RWPE1 (cell line): ENCODE measurements at regions not wholly inside any gene's neighbourhood (a gene's known extent, or its start where the extent isn't known, plus 50 kb on each side); places are given as distances from the start of the nearest gene placed in this dataset.

Source experiments
- CTCF ChIA-PET: fragments of 350-600 bp; sonication (Branson Sonifier 250); formaldehyde crosslinking; extraction: SDS; loops from one replicate; lab custom pipeline; 2021; lab: Yijun Ruan, JAX
- POLR2A ChIA-PET: fragments of 400-600 bp; formaldehyde crosslinking; extraction: SDS; loops from one replicate; lab custom pipeline; 2020; ENCODE audit warnings: antibody characterized with exemption; ENCODE audit not compliant: low non-redundant PET; lab: Yijun Ruan, JAX
- DNase-seq: peaks from one replicate; pipeline ENCODE4 v3.0.0; 2012; ENCODE audit warnings: low spot score
- H3K27ac ChIP-seq: fragments of 450-650 bp; 2 replicates; pipeline ENCODE4 v1.5.1; 2017
- TF ChIP-seq, protein P1 (sequence below): fragments of 450-650 bp; conservative IDR thresholded peaks from 2 replicates; pipeline ENCODE4 v1.5.1; 2017; ENCODE audit warnings: low read depth, mild to moderate bottlenecking

DNA sequence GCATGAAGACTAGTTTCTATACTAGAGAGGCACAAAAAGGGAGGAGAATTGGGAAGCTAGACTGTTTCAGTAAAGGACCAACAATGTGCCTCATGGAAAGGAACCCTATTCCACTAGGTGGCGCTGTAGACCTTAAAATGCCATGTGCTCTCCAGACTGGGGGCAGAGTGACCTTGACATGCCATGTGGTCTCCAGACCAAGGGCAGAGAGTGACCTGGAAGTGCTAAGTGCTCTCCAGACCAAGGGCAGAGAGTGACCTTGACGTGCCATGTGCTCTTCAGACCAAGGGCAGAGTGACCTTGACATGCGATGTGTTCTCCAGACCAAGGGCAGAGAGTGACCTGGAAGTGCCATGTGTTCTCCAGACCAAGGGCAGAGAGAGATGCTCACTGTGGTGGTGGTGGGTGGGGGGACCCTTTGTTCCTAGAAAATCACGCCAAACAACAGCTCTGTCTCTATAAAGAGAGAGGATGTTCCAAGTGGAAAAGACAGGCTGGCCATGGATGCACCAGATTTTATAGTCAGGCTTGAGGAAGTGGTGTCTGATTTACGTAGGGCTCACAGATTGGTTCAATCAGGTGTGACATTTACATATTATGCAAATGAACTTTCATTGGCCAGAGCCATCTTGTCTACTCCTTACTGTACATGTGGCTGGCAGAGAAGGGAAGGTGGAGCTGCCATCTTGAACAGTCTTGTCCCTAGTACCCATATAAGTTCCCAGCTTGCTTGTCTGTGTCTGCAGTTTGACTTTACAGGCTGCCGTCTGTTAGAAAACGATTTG is 344.0 kb upstream of the DDX18 start:
- TF ChIP-seq, protein P1, sequence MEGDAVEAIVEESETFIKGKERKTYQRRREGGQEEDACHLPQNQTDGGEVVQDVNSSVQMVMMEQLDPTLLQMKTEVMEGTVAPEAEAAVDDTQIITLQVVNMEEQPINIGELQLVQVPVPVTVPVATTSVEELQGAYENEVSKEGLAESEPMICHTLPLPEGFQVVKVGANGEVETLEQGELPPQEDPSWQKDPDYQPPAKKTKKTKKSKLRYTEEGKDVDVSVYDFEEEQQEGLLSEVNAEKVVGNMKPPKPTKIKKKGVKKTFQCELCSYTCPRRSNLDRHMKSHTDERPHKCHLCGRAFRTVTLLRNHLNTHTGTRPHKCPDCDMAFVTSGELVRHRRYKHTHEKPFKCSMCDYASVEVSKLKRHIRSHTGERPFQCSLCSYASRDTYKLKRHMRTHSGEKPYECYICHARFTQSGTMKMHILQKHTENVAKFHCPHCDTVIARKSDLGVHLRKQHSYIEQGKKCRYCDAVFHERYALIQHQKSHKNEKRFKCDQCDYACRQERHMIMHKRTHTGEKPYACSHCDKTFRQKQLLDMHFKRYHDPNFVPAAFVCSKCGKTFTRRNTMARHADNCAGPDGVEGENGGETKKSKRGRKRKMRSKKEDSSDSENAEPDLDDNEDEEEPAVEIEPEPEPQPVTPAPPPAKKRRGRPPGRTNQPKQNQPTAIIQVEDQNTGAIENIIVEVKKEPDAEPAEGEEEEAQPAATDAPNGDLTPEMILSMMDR: peak; percentile 30; the same call in 1 of the 2 replicates
- ChIA-PET POLR2A (no interaction called here), CTCF (interaction anchor here (0.6 to 0.7 kb wide), 2 partner anchors 240 to 532 kb away, joined by 3 to 6 read pairs; no protein-coding TSS in a partner anchor)
- peak; percentile 4 for DNase-seq
- H3K27ac ChIP-seq: no peak overlapping the region

DNA sequence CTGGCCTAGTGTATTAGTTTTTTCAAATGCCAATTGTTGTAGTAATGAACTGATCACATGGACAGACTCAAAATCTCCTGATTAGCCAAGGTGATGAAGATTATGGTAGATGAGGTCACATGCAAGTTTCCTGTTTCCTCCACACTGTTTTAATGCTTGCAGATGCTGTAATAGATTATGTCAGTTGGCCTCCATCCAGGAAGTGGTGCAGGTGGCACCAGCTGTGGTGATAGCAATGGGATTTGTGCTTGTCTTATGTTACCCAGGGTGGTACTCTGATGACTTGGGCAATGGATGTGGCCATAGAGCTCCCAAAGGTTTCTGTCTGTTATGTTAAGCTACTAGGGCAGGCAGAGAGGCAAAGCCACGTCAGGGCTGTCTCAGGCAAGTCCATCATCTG is 332.9 kb upstream of the DDX18 start:
- ChIA-PET CTCF (interaction anchor here (1.6 kb wide), 1 partner anchor 304 kb away, joined by 4 read pairs; no protein-coding TSS in a partner anchor), POLR2A (no interaction called here)
- TF ChIP-seq, protein P1: no peak
- H3K27ac ChIP-seq: no peak overlapping the region
- no peak for DNase-seq

DNA sequence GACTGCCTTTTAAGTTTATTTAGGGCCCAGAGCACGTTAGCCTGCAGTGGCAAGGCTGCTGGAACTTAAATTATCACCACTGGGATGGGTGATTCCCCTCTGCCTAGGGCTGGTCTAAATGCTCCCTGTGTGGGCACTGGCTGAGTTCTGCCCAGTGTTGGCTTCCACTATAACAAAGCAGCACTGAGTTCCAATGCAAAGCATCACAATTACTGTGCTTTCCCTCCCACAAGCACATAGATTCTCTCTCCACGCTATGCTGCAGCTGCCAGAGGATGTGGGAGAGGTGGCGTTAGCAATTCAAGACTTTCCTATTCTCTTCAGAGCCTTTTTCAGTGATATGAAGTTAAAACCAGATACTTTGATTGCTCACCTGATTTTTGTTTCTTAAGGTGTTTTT is 328.9 kb upstream of the DDX18 start:
- no peak overlapping the region for H3K27ac ChIP-seq
- ChIA-PET CTCF (no interaction called here), POLR2A (no interaction called here)
- no peak for DNase-seq
- TF ChIP-seq, protein P1: no peak

DNA sequence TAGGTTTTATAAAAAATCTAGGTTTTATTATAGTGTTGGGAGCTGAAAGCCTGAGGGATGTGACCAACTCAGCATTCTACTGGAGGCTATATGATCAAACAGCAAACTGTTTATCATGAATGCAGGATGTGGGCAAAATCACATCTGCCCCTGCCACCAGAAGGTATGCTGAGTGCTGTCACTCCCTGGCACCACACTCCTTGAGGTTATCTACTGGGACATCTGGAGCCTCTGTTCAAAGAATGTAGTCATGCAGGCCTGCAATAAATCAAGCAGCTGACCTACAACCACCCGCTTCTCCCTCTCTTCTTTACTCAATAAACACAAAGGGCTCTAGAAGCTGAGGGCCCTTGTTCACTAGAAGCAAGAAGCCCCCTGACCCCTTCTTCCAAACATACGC is 328.4 kb upstream of the DDX18 start:
- CTCF ChIA-PET: interaction anchor here (0.7 kb wide), 1 partner anchor 34 kb away, joined by 3 read pairs; no protein-coding TSS in a partner anchor
- TF ChIP-seq, protein P1: no peak
- DNase-seq: no peak
- POLR2A ChIA-PET: no interaction called here
- H3K27ac ChIP-seq: no peak overlapping the region

DNA sequence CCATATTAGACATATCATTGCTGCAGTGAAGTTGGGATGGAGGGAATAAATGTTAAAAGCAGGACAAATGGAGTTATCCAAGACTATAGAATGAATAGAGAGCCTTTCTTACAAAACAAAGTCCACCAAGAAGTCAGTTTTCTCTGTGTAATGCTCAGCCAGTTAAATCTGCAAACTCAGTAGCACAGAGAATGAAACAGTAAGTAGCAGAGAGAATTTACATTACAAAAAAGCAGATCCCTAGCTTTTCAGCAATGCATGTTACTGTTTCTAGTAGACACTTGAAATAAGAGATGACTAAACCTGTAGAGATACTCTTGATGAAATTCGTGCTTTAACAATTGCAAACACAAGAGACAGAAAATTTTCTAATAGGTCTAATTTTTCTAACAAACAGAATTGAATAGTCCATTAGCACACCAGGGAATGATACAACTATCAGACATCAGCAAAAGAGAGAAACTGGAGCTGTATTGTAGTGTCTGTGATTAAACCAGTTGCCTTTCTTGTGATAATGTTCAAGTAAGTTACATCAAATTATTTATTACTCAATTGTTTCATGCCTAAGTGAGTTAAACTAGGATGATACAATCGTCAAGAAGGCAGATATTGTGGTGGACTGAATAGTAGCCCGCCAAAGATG is 322.2 kb upstream of the DDX18 start:
- no peak for DNase-seq
- TF ChIP-seq, protein P1: no peak
- no peak overlapping the region for H3K27ac ChIP-seq
- ChIA-PET POLR2A (no interaction called here), CTCF (no interaction called here)

DNA sequence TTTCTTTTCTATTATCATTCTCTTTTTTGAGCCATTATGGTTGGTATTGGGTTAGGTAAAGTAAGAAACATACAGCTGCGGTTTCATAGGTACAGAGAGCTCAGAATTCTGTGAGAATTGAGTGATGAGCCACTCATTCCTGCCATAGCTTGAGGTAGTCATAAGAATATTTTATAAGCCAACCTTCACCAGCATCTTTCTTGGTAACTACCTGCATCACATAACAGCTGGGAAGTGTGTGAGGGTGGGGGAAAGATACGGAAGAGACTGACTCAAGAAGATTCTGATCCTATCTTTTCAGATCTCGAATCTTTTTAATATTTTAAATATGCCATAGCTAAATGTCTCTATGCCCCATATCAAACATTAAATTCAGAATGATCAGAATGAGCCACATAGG is 313.8 kb upstream of the DDX18 start:
- TF ChIP-seq, protein P1: no peak
- DNase-seq: no peak
- H3K27ac ChIP-seq: no peak overlapping the region
- ChIA-PET POLR2A (no interaction called here), CTCF (no interaction called here)
